ENCODE measurements at regions not wholly inside any gene's neighbourhood (a gene's known extent, or its start where the extent isn't known, plus 50 kb on each side); places are given as distances from the start of the nearest gene placed in this dataset.

GRCh38 chr4:79552311-79552710 is 144.3 kb upstream of the GK2 start:
- TF ChIP-seq POLR2AphosphoS5 (IDR thresholded peaks at IDR 0.05; ENCODE audit: low read depth, low read length) (no peak), POLR2A (IDR thresholded peaks at IDR 0.05; ENCODE audit: low read depth, low read length) (no peak), TAF1 (IDR thresholded peaks at IDR 0.05; ENCODE audit: low read depth, low read length) (no peak), POU2F2 (IDR thresholded peaks at IDR 0.05; ENCODE audit: low read depth, low read length) (no peak), SPI1 (IDR thresholded peaks at IDR 0.05; ENCODE audit: low read depth, low read length) (no peak)
